ENCODE measurements at regions not wholly inside any gene's neighbourhood (a gene's known extent, or its start where the extent isn't known, plus 50 kb on each side); places are given as distances from the start of the nearest gene placed in this dataset.

DNA sequence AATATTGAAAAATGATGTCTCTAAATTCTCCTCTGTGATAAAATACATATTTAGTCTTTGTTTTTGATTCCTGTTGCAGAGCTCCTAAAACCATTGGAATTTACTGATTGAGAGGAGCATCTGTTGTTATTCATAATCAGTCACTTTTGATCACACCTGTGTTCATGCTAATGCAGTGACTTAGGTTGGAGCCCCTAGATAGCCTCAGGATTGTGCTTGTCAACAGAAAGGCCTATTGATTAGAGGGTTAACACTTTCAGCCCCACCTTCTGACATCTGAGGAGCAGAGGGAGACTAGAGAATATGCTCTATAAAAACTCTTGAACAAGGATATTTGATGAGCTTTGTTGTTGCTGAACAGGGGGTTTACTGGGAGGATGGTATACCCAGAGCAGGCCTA, 409.5 kb upstream of the ADGRL3 start:
- TF ChIP-seq, protein P1, sequence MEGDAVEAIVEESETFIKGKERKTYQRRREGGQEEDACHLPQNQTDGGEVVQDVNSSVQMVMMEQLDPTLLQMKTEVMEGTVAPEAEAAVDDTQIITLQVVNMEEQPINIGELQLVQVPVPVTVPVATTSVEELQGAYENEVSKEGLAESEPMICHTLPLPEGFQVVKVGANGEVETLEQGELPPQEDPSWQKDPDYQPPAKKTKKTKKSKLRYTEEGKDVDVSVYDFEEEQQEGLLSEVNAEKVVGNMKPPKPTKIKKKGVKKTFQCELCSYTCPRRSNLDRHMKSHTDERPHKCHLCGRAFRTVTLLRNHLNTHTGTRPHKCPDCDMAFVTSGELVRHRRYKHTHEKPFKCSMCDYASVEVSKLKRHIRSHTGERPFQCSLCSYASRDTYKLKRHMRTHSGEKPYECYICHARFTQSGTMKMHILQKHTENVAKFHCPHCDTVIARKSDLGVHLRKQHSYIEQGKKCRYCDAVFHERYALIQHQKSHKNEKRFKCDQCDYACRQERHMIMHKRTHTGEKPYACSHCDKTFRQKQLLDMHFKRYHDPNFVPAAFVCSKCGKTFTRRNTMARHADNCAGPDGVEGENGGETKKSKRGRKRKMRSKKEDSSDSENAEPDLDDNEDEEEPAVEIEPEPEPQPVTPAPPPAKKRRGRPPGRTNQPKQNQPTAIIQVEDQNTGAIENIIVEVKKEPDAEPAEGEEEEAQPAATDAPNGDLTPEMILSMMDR (IDR thresholded peaks at IDR 0.05) = no peak
- no peak for TF ChIP-seq POLR2A (IDR thresholded peaks at IDR 0.05)
